GM12875 (cell line): ENCODE measurements at regions not wholly inside any gene's neighbourhood (a gene's known extent, or its start where the extent isn't known, plus 50 kb on each side); places are given as distances from the start of the nearest gene placed in this dataset.

Source experiments
- H3K4me3 ChIP-seq: one replicate; pipeline ENCODE4 v1.5.1; 2011; ENCODE audit warnings: low read depth, low read length, control low read depth
- TF ChIP-seq, protein P1 (sequence below): IDR thresholded peaks from 2 replicates; pipeline ENCODE4 v1.5.1; 2011; ENCODE audit warnings: low read depth, mild to moderate bottlenecking, control low read depth, inconsistent platforms, low read length, moderate library complexity, borderline replicate concordance; ENCODE audit not compliant: insufficient read depth

GRCh38 chr6:25070547-25071366 lies 135.0 kb upstream of the RIPOR2 start:
- TF ChIP-seq, protein P1, sequence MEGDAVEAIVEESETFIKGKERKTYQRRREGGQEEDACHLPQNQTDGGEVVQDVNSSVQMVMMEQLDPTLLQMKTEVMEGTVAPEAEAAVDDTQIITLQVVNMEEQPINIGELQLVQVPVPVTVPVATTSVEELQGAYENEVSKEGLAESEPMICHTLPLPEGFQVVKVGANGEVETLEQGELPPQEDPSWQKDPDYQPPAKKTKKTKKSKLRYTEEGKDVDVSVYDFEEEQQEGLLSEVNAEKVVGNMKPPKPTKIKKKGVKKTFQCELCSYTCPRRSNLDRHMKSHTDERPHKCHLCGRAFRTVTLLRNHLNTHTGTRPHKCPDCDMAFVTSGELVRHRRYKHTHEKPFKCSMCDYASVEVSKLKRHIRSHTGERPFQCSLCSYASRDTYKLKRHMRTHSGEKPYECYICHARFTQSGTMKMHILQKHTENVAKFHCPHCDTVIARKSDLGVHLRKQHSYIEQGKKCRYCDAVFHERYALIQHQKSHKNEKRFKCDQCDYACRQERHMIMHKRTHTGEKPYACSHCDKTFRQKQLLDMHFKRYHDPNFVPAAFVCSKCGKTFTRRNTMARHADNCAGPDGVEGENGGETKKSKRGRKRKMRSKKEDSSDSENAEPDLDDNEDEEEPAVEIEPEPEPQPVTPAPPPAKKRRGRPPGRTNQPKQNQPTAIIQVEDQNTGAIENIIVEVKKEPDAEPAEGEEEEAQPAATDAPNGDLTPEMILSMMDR = peak; percentile 75
- no peak overlapping the region for H3K4me3 ChIP-seq

GRCh38 chr6:25078141-25078540 lies 142.4 kb upstream of the RIPOR2 start:
- no peak overlapping the region for H3K4me3 ChIP-seq
- TF ChIP-seq, protein P1 = no peak

DNA sequence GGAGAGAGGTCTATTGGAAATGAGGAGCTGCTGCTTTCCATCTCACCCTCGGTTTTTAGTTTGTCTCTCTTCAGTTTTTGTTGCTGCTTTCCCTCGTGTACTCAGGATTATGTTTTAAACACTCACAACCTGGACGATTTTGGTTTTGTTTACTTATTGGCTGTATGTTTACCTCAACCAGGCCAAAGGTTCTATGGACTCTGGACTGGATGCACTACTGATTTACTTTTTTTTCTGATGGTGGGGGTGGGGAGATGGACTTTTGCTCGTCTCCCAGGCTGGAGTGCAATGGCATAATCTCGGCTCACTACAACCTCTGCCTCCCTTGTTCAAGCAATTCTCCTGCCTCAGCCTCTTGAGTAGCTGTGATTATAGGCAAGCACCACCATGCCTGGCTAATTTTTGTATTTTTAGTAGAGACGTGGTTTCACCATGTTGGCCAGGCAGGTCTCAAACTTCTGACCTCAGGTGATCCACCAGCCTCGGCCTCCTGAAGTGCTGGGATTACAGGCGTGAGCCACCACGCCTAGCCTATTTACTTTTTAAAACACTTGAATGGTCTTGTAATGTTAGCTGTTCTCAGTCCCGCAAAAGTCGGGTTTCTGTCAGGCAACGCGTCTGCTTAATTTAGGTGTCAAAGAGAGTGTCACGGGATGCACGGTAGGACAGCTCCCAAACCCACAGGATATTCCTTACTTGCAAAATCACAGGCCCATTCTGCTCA lies 148.2 kb upstream of the RIPOR2 start:
- H3K4me3 ChIP-seq = no peak overlapping the region
- TF ChIP-seq, protein P1 = no peak

DNA sequence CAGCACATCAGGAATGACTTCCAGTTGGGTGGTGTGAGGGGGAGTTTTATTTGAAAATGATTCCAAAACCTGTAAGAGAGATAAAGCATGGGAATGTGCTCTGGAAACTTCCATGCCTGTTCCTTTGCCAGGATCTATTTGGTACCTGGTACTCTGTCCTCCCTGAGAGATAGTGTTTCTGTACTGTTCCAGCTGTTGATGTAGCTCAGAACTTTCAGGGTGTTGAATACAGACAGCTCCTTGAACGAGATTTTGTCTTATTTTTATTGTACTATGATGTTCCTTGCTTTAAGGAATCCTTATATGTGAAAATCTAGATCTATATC lies 148.7 kb upstream of the RIPOR2 start:
- TF ChIP-seq, protein P1 = no peak
- H3K4me3 ChIP-seq = no peak overlapping the region

GRCh38 chr6:25085756-25086155 lies 150.0 kb upstream of the RIPOR2 start:
- TF ChIP-seq, protein P1 = no peak
- no peak overlapping the region for H3K4me3 ChIP-seq

DNA sequence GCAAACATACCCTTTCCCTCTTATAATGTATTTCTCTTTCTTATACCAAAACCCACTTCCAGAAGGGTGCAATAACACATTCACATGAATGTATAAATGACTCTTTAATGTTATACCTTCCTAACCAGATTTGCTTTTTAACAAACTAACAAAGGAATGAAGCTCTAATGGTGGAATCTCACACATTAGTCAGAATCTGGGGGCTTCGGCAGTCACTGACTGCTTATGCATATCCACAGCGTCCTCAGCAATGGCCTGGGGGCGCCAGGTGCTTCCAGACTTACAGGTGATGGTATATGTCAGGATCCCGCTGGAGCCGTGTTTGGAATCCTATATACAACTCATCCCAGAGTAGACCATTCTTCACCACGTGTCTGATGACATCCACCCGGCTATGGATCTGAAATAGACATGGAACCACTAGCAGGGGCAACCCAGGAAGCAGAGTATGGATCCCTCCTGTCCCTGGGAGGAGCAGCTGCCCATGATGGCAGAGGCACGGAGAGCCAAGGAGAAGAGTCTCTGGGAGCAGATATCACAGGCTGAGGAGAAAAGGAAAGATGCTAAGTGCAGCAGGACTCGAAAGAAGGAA lies 150.8 kb upstream of the RIPOR2 start:
- no peak overlapping the region for H3K4me3 ChIP-seq
- TF ChIP-seq, protein P1 = no peak
